ENCODE measurements at regions not wholly inside any gene's neighbourhood (a gene's known extent, or its start where the extent isn't known, plus 50 kb on each side); places are given as distances from the start of the nearest gene placed in this dataset.

GRCh38 chr10:33720161-33720560 is 385.7 kb upstream of the NRP1 start:
- Histone ChIP-seq H3K4me3 (ENCODE audit: severe bottlenecking) (no peak overlapping the region), H3K36me3 (ENCODE audit: low read depth) (no peaks in the 10 kb centered on the region), H3K27ac (ENCODE audit: poor library complexity, severe bottlenecking) (no peak overlapping the region), H3K4me1 (ENCODE audit: insufficient read depth, poor library complexity, severe bottlenecking) (peaks cover 5% of the 10 kb centered on the region), H3K9me3 (ENCODE audit: severe bottlenecking) (no peaks in the 10 kb centered on the region), H3K27me3 (ENCODE audit: insufficient read depth, poor library complexity, severe bottlenecking) (no peaks in the 10 kb centered on the region)
- ATAC-seq (ENCODE audit: low read depth) = no peak
- DNase-seq (ENCODE audit: low spot score) = no peak
- no peak for TF ChIP-seq CTCF (IDR thresholded peaks at IDR 0.05; ENCODE audit: poor library complexity, severe bottlenecking)

- Histone ChIP-seq H3K36me3 (ENCODE audit: low read depth) (no peaks in the 10 kb centered on the region), H3K27me3 (ENCODE audit: insufficient read depth, poor library complexity, severe bottlenecking) (no peaks in the 10 kb centered on the region), H3K4me3 (ENCODE audit: severe bottlenecking) (no peak overlapping the region), H3K27ac (ENCODE audit: poor library complexity, severe bottlenecking) (no peak overlapping the region), H3K9me3 (ENCODE audit: severe bottlenecking) (no peaks in the 10 kb centered on the region), H3K4me1 (ENCODE audit: insufficient read depth, poor library complexity, severe bottlenecking) (peaks cover 5% of the 10 kb centered on the region)
- ATAC-seq (ENCODE audit: low read depth) = no peak
- TF ChIP-seq CTCF (IDR thresholded peaks at IDR 0.05; ENCODE audit: poor library complexity, severe bottlenecking) = no peak
- no peak for DNase-seq (ENCODE audit: low spot score)
These were observed 384.7 kb upstream of the NRP1 start for GRCh38 chr10:33719005-33719703.

- Histone ChIP-seq H3K27ac (ENCODE audit: poor library complexity, severe bottlenecking) (no peak overlapping the region), H3K4me3 (ENCODE audit: severe bottlenecking) (no peak overlapping the region), H3K27me3 (ENCODE audit: insufficient read depth, poor library complexity, severe bottlenecking) (no peaks in the 10 kb centered on the region), H3K36me3 (ENCODE audit: low read depth) (no peaks in the 10 kb centered on the region), H3K4me1 (ENCODE audit: insufficient read depth, poor library complexity, severe bottlenecking) (peaks cover under 1% of the 10 kb centered on the region), H3K9me3 (ENCODE audit: severe bottlenecking) (no peaks in the 10 kb centered on the region)
- no peak for TF ChIP-seq CTCF (IDR thresholded peaks at IDR 0.05; ENCODE audit: poor library complexity, severe bottlenecking)
- DNase-seq (ENCODE audit: low spot score) (no peak), ATAC-seq (ENCODE audit: low read depth) (no peak)
These were observed 382.2 kb upstream of the NRP1 start for GRCh38 chr10:33716501-33717267.

GRCh38 chr10:33715303-33715975 is 381.0 kb upstream of the NRP1 start:
- no peaks in the 10 kb centered on the region for H3K4me1 ChIP-seq (ENCODE audit: insufficient read depth, poor library complexity, severe bottlenecking)
- H3K27ac ChIP-seq (ENCODE audit: poor library complexity, severe bottlenecking) = no peak overlapping the region
- no peaks in the 10 kb centered on the region for H3K27me3 ChIP-seq (ENCODE audit: insufficient read depth, poor library complexity, severe bottlenecking)
- no peaks in the 10 kb centered on the region for H3K9me3 ChIP-seq (ENCODE audit: severe bottlenecking)
- no peaks in the 10 kb centered on the region for H3K36me3 ChIP-seq (ENCODE audit: low read depth)
- no peak overlapping the region for H3K4me3 ChIP-seq (ENCODE audit: severe bottlenecking)
- DNase-seq (ENCODE audit: low spot score) (no peak), ATAC-seq (ENCODE audit: low read depth) (no peak)
- TF ChIP-seq CTCF (IDR thresholded peaks at IDR 0.05; ENCODE audit: poor library complexity, severe bottlenecking) = no peak
